ENCODE measurements at regions not wholly inside any gene's neighbourhood (a gene's known extent, or its start where the extent isn't known, plus 50 kb on each side); places are given as distances from the start of the nearest gene placed in this dataset.
"Not testable (repeated sequence)": the region's sequence is repeated elsewhere in the genome, so short reads cannot be mapped to it uniquely, and the experiment has no call there.

DNA sequence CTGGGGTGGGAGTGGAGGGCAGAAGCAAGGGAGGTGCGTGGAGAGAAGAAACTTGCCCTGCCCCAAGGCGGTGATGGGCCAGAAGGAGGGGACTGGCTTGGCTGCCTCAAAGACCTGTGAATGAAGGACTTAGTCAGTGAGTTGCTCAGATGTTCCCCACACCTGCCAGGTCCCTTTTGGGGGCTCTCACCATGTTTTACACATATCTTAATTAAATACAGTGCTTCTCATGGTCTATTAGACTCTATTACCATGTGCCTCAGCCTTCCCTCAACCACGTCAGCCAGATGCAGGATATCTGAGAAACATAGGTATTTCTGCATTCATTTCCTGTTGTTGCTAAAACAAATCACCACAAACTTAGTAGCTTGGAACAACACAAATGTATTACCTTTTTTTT is 429.5 kb downstream of the BUD13 start:
- no peak for ATAC-seq (replicated peaks; ENCODE audit: extremely low read depth, poor library complexity, severe bottlenecking)
- H3K4me3 Mint-ChIP-seq: no peak overlapping the region
- H3K36me3 Mint-ChIP-seq (ENCODE audit: insufficient read depth): no peaks in the 10 kb centered on the region
- no peak overlapping the region for H3K27ac Mint-ChIP-seq (ENCODE audit: low read depth)
- H3K27me3 Mint-ChIP-seq: no peaks in the 10 kb centered on the region
- H3K9me3 Mint-ChIP-seq: peaks cover 20% of the 10 kb centered on the region
- H3K4me1 Mint-ChIP-seq: no peaks in the 10 kb centered on the region
- DNase-seq (ENCODE audit: low spot score in 2 of 2): no peak

DNA sequence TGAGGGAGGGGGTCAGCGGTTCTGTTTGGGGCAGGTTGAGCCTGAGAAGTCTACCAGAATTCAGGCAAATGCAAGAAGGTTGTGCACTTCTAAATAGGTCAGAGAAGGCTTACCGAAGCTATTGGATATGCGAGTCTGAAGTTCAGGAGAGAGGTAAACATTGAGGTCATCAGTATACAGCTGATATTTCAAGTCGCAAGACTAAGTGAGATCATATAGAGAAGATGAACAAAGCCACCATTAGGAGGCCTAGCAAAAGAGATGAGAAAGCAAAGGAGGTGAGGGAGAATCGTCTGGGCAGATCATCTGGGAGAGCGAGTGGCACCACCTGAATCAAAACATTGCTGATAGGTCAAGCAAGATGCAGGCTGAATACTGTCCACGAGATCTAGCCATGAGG is 430.6 kb downstream of the BUD13 start:
- H3K36me3 Mint-ChIP-seq (ENCODE audit: insufficient read depth): no peaks in the 10 kb centered on the region
- no peak overlapping the region for H3K27ac Mint-ChIP-seq (ENCODE audit: low read depth)
- H3K9me3 Mint-ChIP-seq: peaks cover 18% of the 10 kb centered on the region
- no peaks in the 10 kb centered on the region for H3K4me1 Mint-ChIP-seq
- H3K4me3 Mint-ChIP-seq: no peak overlapping the region
- no peak for DNase-seq (ENCODE audit: low spot score in 2 of 2)
- H3K27me3 Mint-ChIP-seq: peaks cover 1% of the 10 kb centered on the region
- ATAC-seq (replicated peaks; ENCODE audit: extremely low read depth, poor library complexity, severe bottlenecking): no peak

DNA sequence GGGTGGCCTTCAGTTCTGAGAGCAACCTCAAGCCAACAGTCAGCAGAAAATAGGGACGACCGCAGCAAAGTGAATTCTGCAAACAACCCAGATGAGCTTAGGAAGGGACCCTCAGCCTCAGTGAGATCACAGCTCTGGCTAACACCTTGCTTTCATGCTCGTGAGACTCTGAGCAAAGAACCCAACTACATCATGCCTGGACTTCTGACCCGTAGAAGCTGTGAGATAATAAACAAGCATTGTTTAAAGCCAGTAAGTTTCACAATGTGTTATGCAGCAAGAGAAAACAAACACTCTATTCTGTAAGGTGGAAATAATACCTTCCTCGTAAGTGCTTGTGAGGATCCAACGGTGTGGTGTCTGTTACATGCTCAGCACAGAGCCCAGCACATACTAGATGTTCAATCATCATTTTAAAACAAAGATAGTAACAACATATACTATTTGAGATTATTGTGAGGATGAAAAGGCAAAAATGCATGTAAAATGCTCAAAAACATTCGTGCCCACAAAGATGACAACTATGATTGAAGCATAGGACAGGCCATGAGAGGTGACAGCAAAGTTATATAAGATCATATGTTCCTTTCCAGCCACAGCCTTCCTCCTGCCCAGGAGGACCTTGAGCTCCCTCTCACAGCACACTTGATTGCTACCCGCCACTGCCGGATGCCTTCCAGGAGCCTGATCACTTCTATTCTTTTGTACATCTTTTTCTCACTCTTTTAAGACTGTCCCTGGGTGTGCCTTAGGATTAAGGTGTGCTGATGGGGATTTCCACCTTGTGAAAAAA is 433.3 kb downstream of the BUD13 start:
- ATAC-seq (replicated peaks; ENCODE audit: extremely low read depth, poor library complexity, severe bottlenecking) (no peak), DNase-seq (ENCODE audit: low spot score in 2 of 2) (no peak)
- no peak overlapping the region for H3K27ac Mint-ChIP-seq (ENCODE audit: low read depth)
- H3K36me3 Mint-ChIP-seq (ENCODE audit: insufficient read depth): no peaks in the 10 kb centered on the region
- H3K9me3 Mint-ChIP-seq: peaks cover 16% of the 10 kb centered on the region
- peaks cover 10% of the 10 kb centered on the region for H3K27me3 Mint-ChIP-seq
- no peaks in the 10 kb centered on the region for H3K4me1 Mint-ChIP-seq
- H3K4me3 Mint-ChIP-seq: no peak overlapping the region

- H3K36me3 Mint-ChIP-seq (ENCODE audit: insufficient read depth); DNase-seq (ENCODE audit: low spot score in 2 of 2); ATAC-seq (replicated peaks; ENCODE audit: extremely low read depth, poor library complexity, severe bottlenecking); H3K27ac Mint-ChIP-seq (ENCODE audit: low read depth); H3K4me1 Mint-ChIP-seq; H3K4me3 Mint-ChIP-seq: not testable (repeated sequence)
- H3K9me3 Mint-ChIP-seq: peaks cover 16% of the 10 kb centered on the region
- peaks cover 14% of the 10 kb centered on the region for H3K27me3 Mint-ChIP-seq
Measured at GRCh38 chr11:116338500-116338899, 434.3 kb downstream of the BUD13 start.

DNA sequence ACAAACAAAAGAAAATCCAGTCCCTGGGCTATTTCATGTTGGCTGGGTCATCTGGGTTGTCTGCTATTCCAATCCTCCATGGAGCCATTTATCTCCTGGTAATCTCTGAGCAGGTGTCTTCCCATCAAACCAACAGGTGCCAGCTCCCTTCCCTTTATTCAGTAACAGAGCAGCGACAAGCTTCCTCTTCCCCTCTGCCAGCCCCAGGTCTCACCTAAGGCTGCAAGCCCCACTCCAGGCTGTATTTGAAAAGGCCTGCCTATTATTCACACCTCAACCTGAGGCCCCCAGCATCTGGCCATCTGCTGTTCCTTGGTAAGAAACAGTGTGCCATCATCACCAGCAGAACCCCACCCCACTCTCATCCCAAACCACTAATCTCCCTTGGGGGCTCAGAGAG is 436.2 kb downstream of the BUD13 start:
- Mint-ChIP-seq H3K27me3 (peaks cover 23% of the 10 kb centered on the region), H3K27ac (ENCODE audit: low read depth) (no peak overlapping the region), H3K4me1 (no peaks in the 10 kb centered on the region), H3K4me3 (no peak overlapping the region), H3K36me3 (ENCODE audit: insufficient read depth) (no peaks in the 10 kb centered on the region), H3K9me3 (peaks cover 9% of the 10 kb centered on the region)
- DNase-seq (ENCODE audit: low spot score in 2 of 2) (no peak), ATAC-seq (replicated peaks; ENCODE audit: extremely low read depth, poor library complexity, severe bottlenecking) (no peak)

- no peak overlapping the region for H3K27ac Mint-ChIP-seq (ENCODE audit: low read depth)
- H3K4me3 Mint-ChIP-seq: no peak overlapping the region
- no peaks in the 10 kb centered on the region for H3K36me3 Mint-ChIP-seq (ENCODE audit: insufficient read depth)
Measured at GRCh38 chr11:116335891-116336290, 436.9 kb downstream of the BUD13 start.

GRCh38 chr11:116335078-116335477 is 437.7 kb downstream of the BUD13 start:
- no peaks in the 10 kb centered on the region for H3K4me1 Mint-ChIP-seq
- DNase-seq (ENCODE audit: low spot score in 2 of 2) (no peak), ATAC-seq (replicated peaks; ENCODE audit: extremely low read depth, poor library complexity, severe bottlenecking) (no peak)
- H3K27ac Mint-ChIP-seq (ENCODE audit: low read depth): no peak overlapping the region
- peaks cover 5% of the 10 kb centered on the region for H3K9me3 Mint-ChIP-seq
- H3K4me3 Mint-ChIP-seq: no peak overlapping the region
- no peaks in the 10 kb centered on the region for H3K36me3 Mint-ChIP-seq (ENCODE audit: insufficient read depth)
- peaks cover 26% of the 10 kb centered on the region for H3K27me3 Mint-ChIP-seq

More at GRCh38 chr11:116335891-116336290, 436.9 kb downstream of the BUD13 start:
- H3K4me1 Mint-ChIP-seq: no peaks in the 10 kb centered on the region
- peaks cover 9% of the 10 kb centered on the region for H3K9me3 Mint-ChIP-seq
- DNase-seq (ENCODE audit: low spot score in 2 of 2) (no peak), ATAC-seq (replicated peaks; ENCODE audit: extremely low read depth, poor library complexity, severe bottlenecking) (no peak)
- peaks cover 23% of the 10 kb centered on the region for H3K27me3 Mint-ChIP-seq

- H3K9me3 Mint-ChIP-seq: peaks cover 5% of the 10 kb centered on the region
Measured at GRCh38 chr11:116334596-116334995, 438.2 kb downstream of the BUD13 start.

DNA sequence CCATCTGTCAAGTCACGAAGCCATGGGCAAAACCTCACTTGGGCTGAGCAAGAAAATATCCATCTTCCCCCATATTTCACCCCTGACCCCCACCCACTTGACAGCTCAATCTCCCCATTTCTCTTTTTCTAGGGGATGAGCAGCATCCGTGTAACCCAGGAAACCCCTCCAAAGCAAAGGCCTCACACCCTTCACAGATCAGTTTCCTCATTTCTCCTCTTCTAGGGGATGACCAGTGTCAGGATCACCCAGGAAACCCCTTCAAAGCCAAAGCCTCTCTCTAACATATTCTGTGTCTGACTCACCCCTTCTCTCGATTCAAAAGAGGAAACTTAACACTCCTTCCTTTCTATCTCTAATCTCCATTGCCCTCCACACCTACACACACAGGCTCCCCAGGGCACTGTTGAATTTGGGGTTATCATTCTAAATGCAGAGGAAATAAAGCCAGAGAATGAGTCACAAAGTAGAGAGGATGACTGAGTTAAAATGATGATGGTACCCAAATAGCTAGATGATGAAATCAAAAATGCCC is 439.7 kb downstream of the BUD13 start:
- Mint-ChIP-seq H3K9me3 (peaks cover 5% of the 10 kb centered on the region), H3K4me3 (no peak overlapping the region), H3K4me1 (no peaks in the 10 kb centered on the region), H3K27ac (ENCODE audit: low read depth) (no peak overlapping the region), H3K36me3 (ENCODE audit: insufficient read depth) (no peaks in the 10 kb centered on the region), H3K27me3 (peaks cover 46% of the 10 kb centered on the region)
- ATAC-seq (replicated peaks; ENCODE audit: extremely low read depth, poor library complexity, severe bottlenecking): no peak
- DNase-seq (ENCODE audit: low spot score in 2 of 2): no peak

More at GRCh38 chr11:116334596-116334995, 438.2 kb downstream of the BUD13 start:
- H3K27ac Mint-ChIP-seq (ENCODE audit: low read depth): no peak overlapping the region
- no peaks in the 10 kb centered on the region for H3K36me3 Mint-ChIP-seq (ENCODE audit: insufficient read depth)
- DNase-seq (ENCODE audit: low spot score in 2 of 2) (no peak), ATAC-seq (replicated peaks; ENCODE audit: extremely low read depth, poor library complexity, severe bottlenecking) (no peak)
- no peak overlapping the region for H3K4me3 Mint-ChIP-seq
- H3K27me3 Mint-ChIP-seq: peaks cover 31% of the 10 kb centered on the region
- no peaks in the 10 kb centered on the region for H3K4me1 Mint-ChIP-seq

DNA sequence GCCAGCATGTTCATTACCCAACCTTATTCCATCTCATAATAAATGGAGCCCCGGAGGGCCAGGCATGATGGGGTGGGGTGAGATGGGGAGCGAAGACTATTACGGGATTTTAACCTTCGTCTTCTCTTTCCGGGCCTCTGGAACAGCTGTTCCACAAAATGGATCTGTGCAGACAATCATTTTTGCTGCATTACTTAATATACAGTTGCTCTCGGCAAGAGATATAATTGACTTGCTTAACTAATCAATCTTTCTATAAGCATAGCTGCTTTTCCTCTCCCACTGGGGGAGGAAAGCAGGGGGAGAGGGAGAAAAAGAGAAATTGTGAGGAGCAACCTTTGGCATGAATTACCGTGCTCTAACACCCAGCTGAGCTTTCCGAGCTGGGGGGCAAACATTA is 440.4 kb downstream of the BUD13 start:
- Mint-ChIP-seq H3K9me3 (peaks cover 5% of the 10 kb centered on the region), H3K4me1 (no peaks in the 10 kb centered on the region), H3K27ac (ENCODE audit: low read depth) (no peak overlapping the region), H3K4me3 (no peak overlapping the region), H3K27me3 (peaks cover 53% of the 10 kb centered on the region), H3K36me3 (ENCODE audit: insufficient read depth) (no peaks in the 10 kb centered on the region)
- ATAC-seq (replicated peaks; ENCODE audit: extremely low read depth, poor library complexity, severe bottlenecking): no peak
- DNase-seq (ENCODE audit: low spot score in 2 of 2): no peak

DNA sequence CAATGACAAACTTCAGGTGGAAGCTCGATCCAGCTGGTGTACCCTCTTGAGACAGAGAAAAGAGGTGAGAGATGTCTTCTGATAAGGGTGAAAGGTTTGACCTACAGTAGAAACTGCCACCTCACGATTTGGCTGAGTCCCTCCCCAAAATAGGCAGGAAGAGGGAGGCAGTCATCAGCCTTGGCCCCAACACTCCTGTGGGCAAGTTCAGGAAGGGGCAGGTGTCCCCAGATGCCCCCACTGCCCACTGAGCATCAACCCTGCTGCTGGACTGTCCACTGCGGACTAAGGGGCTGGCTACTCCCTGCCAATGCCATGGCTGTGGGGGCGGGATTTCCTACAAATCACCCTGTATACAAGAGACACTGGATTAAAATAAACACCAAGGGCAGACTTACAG is 441.4 kb downstream of the BUD13 start:
- ATAC-seq (replicated peaks; ENCODE audit: extremely low read depth, poor library complexity, severe bottlenecking) (no peak), DNase-seq (ENCODE audit: low spot score in 2 of 2) (no peak)
- peaks cover 52% of the 10 kb centered on the region for H3K27me3 Mint-ChIP-seq
- no peaks in the 10 kb centered on the region for H3K9me3 Mint-ChIP-seq
- no peaks in the 10 kb centered on the region for H3K36me3 Mint-ChIP-seq (ENCODE audit: insufficient read depth)
- H3K27ac Mint-ChIP-seq (ENCODE audit: low read depth): no peak overlapping the region
- no peak overlapping the region for H3K4me3 Mint-ChIP-seq
- H3K4me1 Mint-ChIP-seq: no peaks in the 10 kb centered on the region

GRCh38 chr11:116330439-116331185 is 442.2 kb downstream of the BUD13 start:
- no peak for ATAC-seq (replicated peaks; ENCODE audit: extremely low read depth, poor library complexity, severe bottlenecking)
- Mint-ChIP-seq H3K9me3 (no peaks in the 10 kb centered on the region), H3K4me3 (no peak overlapping the region), H3K27me3 (peaks cover 51% of the 10 kb centered on the region), H3K27ac (ENCODE audit: low read depth) (no peak overlapping the region), H3K36me3 (ENCODE audit: insufficient read depth) (no peaks in the 10 kb centered on the region), H3K4me1 (no peaks in the 10 kb centered on the region)
- DNase-seq (ENCODE audit: low spot score in 2 of 2): no peak

All from central memory CD8-positive, alpha-beta T cell (primary cell).